C4-2B (cell line): ENCODE measurements at regions not wholly inside any gene's neighbourhood (a gene's known extent, or its start where the extent isn't known, plus 50 kb on each side); places are given as distances from the start of the nearest gene placed in this dataset.

Source experiments
- ZFX ChIP-seq: fragments of 450-650 bp; IDR thresholded peaks from 2 replicates; pipeline ENCODE4 v1.6.1; 2017
- TF ChIP-seq, protein P1 (sequence below): fragments of 450-650 bp; conservative IDR thresholded peaks from 2 replicates; pipeline ENCODE4 v1.5.1; 2017; ENCODE audit warnings: mild to moderate bottlenecking

DNA sequence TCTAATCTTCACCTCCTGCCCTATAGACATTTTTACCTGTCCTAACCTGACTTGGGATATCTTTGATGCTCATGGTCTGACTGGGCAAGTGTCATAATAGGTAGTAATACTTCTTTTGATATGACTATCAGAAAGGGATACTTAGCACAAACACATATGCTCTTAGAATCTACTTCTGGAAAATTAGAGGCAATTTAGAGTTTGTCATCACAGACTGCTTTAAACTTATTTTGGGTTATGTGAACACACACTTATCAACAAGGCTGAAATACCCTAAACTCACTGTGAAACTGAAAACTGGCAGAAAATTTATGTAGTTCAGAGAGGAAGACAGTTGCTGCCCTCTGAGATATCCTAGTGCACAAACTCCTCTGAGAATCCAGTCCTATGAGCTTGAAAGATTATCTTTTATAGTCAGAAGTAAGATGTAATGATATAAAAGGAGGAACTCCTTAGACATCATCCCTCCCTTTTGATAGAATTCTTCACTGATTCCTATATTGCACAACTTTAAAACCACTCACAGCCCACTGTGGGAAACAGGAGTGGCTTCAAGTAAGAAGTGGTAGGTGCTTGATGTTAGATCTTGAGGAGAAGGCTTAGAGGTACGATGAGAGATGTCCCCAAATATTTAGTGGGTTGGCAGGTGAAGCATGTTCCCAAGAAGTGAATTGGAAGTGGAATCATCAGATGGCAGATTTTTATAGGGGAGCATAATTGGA lies 273.3 kb downstream of the MAN2A1 start:
- TF ChIP-seq, protein P1, sequence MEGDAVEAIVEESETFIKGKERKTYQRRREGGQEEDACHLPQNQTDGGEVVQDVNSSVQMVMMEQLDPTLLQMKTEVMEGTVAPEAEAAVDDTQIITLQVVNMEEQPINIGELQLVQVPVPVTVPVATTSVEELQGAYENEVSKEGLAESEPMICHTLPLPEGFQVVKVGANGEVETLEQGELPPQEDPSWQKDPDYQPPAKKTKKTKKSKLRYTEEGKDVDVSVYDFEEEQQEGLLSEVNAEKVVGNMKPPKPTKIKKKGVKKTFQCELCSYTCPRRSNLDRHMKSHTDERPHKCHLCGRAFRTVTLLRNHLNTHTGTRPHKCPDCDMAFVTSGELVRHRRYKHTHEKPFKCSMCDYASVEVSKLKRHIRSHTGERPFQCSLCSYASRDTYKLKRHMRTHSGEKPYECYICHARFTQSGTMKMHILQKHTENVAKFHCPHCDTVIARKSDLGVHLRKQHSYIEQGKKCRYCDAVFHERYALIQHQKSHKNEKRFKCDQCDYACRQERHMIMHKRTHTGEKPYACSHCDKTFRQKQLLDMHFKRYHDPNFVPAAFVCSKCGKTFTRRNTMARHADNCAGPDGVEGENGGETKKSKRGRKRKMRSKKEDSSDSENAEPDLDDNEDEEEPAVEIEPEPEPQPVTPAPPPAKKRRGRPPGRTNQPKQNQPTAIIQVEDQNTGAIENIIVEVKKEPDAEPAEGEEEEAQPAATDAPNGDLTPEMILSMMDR: no peak
- TF ChIP-seq ZFX: no peak
